GM21717 (cell line): ENCODE measurements at regions not wholly inside any gene's neighbourhood (a gene's known extent, or its start where the extent isn't known, plus 50 kb on each side); places are given as distances from the start of the nearest gene placed in this dataset.
"Not testable (repeated sequence)": the region's sequence is repeated elsewhere in the genome, so short reads cannot be mapped to it uniquely, and the experiment has no call there.

ENCODE experiments used
- ATAC-seq: cut with Tn5 transposase; IDR thresholded peaks from one replicate; pipeline ENCODE4 v1.9.1; 2021; ENCODE audit warnings: mild to moderate bottlenecking, moderate library complexity; ENCODE audit not compliant: unreplicated experiment

DNA sequence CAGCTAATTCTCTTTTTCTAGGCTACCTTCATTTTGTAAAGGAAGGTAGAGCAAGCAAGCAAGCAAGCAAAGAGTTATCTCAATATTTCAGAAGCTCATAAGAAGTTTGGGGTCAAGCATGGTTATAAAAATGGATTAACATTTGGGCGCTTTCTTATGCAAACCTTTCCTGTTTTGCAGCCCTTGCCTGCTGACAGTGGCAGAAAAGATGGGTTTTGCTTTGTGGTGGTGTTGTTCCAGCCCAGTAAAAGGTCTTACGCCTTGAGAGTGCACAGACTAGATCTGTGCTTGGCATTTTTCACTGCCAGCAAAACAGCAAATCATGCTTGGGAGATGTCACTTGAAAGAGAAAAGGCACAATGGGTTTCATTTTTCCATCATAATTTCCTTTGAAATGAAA, 1320.6 kb upstream of the CELF4 start:
- no peak for ATAC-seq

DNA sequence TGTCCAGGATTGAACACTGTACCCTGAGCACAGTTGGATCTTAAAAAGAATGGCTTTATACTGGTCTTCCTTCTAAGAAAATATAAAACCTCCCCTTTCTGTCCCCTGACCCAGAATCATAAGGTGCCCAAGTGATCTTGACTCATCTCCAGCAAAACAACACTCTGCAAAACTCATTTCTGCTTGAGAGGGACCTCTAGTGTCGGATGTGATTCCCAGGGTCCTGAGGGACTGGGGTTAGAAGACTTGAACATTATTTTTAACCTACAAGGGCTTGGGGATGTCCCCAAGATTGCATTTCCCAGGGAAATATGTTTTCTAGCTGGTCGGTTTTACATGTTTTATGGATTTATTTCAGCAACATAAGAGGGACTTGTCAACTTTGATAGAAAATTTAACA, 1318.5 kb upstream of the CELF4 start:
- no peak for ATAC-seq

DNA sequence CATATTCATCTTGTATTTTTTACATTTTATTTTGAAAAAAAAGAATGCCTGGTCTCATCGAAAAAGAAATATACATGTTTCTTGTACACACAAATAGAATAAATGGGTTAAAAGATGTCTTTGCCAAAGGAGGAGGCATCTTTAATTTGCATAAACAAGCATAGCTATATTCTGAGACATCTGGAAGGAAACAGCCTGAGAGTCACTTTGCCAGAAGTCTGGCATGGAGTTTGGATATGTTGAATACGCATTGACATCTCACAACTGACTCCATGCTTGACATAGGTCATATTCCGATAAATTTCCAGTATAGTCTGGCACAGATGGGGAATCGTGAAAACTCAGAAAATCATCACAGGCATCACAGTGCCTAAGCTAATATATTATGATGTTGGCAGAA, 1317.5 kb upstream of the CELF4 start:
- no peak for ATAC-seq

DNA sequence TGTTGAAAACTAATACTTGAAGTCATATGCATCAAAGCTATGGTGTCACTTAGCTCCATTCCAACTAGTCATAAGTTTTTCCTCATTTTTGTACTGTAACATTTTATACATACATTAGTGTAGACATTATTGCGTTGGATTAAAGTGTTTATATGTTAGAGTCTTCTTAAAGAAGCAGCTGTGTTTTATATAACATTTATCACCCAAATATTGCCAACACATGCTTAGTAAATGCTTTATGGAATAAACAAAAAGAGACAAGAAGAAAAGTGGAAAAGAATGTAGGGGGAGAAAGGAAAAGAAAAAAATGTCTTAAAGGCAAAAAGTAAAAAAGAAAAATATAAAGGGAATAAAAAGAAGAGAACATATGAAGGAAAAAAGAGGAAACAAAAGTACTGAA, 1314.3 kb upstream of the CELF4 start:
- ATAC-seq: no peak

DNA sequence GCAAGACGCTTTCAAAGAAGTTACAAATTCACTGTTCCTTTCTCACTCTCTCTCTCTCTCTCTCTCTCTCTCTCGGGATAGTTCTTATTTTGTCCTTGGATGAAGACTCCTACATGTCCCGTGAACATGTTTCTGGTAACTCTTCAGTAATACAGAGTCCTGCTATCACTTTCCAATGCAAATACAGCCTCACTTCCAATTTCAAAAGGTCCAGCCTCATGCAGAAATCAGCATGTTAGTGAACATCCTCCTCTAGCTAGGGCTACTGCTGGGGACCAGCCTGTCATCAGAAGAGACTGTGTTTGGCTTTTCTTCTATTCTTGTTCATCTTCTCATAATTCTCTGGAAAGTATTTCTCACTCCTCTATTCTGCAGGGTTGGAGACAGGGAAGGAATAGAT, 1306.7 kb upstream of the CELF4 start:
- ATAC-seq: no peak

DNA sequence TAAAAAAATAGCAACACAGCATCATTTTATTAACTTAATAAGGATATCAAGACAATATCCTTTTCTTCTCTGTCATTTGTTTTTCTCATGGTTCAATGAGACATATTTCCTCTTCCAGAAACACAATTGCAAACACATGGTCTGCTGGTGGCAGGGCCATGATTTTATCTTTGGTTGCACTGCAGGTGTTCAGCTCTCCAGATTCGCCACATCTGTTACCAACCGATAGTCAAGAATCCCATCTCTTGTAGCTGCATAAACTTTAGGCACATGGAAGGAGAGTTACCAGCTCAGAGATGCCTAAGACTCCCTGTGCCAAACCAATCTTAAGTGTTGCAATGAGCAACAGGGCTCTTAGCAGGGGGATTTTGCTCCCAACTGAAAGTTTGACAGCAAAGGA, 1303.2 kb upstream of the CELF4 start:
- ATAC-seq: no peak

DNA sequence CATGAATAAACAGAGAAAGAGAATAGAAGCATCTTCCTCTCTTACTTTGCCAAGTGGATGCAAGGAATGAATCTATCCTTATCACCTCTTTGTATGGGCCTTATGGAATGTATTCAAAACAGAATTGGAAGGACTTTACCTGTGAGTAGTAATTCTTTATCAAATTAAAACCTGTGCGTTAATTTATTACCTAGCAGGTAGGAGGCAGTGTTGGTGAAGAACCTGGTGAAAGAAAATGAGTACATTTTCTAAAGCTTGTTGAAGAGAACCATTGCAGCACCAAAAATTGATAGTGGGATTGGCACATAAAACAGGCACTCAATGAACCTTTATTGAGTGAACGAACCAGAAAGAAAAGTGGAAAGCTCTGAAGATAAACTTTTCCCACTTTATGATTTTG, 1302.1 kb upstream of the CELF4 start:
- ATAC-seq: no peak

DNA sequence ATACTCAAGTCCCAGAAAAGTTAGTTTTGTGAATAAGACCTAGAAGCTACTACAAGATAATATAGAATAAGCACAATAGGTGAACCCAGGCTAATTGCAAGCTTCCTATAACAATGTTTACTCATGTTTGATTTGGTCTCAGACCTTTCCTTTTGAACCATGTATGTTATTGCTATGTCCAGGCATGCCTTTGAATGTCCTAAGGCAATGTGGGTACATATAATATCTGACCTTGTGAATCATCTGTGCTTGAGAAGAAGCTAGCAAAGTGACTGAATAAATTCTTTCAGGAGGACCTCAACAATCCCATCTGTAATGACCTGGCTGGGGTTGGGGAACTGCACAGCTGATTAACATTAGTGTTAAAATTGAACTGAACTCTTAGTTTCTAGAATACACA, 1285.9 kb upstream of the CELF4 start:
- ATAC-seq: no peak

DNA sequence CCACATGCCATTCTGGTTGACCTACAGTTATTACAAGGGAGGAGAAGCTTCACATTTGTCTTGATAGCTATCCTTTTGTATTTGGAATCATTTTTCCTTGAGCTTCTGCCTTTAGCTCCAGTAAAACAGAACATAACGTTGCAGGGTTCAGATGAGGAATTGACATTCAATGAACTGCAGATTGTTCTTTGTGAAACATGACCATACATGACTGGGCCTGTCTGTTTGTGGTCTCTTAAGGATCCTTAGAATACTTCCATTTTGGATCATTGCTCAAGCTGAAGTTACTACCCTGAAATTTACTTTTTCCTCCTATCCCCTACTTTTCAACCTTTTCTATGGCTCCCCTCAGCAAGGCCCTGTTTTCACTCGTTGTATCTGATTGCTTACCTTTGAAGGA, 1281.7 kb upstream of the CELF4 start:
- no peak for ATAC-seq

DNA sequence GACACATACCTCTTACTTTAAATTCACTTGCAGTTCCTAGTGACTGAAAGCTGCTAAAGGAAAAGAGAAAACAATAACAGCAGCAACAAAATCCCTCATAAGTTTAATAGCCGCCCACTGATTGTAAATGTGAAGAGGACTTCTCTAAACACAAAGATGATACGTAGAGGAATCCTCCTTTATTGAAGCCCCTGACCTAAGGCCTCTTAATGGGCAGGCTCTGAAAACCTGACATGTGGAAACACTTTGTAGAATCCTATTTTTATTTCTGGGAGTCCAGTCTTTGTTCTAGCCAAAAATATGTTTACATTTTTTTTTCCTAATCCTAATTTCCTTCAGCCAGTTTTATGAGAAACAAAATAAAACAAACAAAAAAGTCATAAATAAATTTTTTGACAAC, 1277.7 kb upstream of the CELF4 start:
- no peak for ATAC-seq

DNA sequence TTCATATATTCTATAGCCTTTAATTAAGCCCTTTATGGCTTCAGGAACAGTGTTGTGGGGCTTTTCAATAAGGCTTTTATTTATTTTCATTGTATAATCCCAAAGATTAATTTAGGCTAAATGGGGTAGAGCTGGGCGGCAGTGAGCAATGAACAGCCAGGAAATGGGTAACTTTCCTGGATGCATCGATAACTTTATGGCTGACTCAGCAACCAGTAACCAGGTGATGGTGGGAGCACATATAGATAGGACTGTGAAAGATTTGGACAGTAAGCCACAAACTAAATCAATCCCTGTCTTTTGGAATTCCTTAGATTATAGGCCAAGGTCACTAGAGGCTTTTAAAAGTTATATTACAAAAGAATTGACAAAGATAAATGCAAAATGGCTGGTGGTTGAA, 1260.6 kb upstream of the CELF4 start:
- no peak for ATAC-seq

DNA sequence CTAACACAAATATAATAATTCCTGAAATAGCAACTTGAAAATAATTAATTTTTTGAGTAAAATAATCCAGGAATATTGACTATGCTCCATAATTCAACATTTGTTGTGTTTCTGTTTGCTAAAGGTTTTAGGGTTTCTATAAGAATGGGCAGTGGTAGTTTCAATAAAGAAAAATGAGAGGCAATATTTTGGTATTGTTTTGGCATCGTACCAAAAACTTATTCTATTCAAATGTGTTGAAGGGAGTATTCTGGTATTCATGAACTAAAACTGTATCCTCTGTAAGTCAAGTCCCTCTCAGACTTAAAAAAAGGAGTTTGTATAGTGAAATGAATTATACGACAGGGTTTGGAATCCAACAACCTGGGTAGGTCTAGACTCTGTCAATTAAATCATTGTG, 1245.6 kb upstream of the CELF4 start:
- ATAC-seq: no peak

DNA sequence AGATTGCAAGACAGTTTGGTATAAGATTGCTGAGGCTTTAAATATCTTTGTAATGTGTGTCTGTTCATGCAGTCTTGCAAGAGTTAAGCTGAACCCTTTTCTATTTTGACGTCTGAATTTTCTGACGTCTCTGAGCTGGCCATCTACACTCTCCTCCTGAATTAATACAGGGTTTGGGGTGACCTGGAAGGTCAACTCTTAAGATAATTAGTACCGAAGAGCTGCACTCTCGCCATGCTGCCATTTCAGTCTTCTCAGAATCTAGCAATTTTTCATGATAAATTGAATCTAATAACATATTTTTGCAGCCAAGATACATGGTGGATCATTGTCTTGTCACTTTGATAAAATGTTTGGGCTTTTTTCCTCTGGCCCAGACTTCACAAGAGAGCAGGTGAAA, 1245.2 kb upstream of the CELF4 start:
- ATAC-seq: no peak

DNA sequence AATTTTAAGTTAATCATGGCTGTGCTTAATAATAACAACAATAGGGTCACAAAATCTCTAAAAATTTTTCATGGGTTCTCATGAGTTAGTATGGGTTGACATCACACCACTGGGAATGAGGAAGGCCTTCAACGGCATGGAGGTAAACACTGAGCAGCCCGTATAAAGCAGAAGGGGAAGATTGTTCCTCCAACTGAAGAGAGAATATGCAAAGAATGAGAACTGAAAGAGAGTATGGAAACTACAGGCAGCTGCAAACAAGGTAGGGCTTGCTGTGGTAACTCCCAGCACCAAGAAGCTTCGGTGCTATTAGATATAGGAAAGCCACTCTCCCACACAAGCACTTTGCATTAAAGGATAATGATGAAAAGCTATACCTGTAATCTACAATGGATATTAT, 1242.3 kb upstream of the CELF4 start:
- peak; percentile 63 for ATAC-seq

DNA sequence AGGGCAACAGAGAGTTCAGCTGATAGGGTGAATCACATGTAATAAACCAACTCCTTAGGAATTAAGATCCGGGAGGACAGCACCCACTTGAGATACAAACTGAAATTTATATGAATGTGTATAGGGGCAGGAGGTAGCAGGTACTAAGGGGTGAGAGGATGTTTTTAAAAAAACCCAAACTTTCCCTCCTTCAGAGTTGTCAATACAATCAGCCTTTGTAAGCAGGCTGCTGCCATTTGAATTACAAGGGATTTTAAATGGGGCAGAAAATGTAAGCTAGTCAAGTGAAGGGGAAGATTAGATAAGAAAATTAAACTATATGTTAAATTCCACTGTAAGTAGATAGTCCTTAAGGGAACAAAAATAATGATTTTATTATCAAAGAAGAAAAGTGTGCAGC, 1239.7 kb upstream of the CELF4 start:
- ATAC-seq: no peak

DNA sequence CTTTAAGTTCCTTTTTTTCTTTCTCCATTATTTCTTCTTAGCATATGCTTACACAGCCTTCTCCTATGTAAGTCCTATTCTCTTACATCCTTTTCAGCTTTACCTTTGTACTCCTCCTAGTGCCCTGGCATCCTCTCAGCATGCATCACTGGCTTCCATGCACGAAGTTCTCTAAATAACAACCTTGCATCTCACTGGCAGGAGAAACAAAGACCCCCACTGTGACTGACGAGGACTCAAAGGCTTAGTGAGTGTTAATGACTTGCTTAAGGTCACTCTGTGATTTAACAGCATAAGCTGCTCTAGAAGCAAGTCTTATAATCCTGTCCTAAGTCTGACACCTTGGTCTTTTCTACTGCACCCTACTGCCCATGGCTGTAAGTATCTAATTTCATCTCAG, 1236.0 kb upstream of the CELF4 start:
- ATAC-seq: no peak

DNA sequence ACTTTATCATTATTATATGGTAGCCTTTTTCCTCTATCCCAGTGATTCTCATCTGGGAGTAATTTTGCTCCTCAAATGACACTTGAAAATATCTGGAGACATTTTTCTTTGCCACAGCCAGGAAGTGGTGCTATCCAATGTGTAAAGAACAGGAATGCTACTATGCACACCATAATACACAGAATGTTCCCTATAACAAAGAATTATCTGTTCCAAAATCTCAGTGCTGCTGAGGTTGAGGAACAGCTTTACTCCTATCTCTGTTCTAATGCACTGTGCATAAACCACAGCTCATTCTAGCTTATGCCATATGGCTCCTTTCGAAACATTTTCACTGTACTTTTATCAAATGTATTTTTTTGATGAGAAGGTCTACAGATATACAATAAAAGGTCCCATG, 1231.2 kb upstream of the CELF4 start:
- ATAC-seq: no peak

DNA sequence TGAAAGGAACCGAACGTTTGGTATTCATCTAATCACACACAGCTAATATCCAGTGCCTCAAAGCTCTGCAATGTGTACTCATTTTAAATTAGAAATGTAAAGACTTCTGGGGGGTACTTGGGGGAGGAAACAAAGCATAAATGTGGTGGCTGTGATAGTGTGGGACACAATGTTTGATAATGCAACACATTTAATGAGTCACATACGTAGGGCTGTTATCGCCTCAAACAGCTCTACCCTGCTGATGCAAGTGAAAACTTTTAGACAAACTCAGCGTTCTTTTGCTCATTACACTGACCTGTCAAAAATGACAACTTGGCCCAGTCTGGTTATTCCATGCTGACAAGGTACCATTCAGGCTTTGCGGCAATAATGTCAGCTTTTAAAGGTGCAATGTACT, 1227.1 kb upstream of the CELF4 start:
- no peak for ATAC-seq

DNA sequence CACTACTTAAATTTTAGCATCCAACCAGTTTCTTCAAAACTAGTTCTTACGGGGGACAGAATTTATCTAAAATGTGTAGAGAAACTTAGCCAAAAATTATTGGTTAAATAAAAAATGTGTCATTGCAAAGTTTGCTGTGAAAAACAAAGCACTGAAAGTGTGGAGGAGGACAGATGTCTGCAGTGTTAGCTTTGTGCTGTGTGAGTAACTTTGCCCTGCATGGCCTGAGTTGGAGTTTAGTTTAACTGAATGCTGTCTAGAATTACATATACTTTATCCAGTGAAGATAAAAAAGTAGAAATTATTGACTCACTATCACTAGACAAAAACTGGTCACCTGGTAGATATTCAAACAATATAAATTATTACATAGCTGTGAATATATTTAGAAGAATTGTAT, 1225.2 kb upstream of the CELF4 start:
- ATAC-seq: no peak

DNA sequence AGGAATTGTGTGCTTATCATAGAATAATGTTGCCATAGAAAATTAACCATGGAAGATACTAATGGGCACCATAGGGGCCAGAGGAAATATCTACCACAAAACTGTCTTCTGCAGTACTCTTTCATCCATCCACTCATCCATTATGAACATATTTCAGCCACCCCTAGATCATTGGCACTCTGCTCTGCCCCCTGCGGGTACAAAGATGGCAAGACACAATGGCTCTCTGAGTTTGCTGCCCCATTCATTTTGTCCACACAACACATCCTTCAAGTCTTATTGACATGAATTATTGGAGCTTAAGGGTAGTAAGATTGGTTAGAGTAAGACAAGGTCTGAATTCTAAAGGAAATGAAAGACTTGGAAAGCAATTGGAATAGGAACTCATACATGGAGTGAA, 1224.7 kb upstream of the CELF4 start:
- ATAC-seq: no peak

DNA sequence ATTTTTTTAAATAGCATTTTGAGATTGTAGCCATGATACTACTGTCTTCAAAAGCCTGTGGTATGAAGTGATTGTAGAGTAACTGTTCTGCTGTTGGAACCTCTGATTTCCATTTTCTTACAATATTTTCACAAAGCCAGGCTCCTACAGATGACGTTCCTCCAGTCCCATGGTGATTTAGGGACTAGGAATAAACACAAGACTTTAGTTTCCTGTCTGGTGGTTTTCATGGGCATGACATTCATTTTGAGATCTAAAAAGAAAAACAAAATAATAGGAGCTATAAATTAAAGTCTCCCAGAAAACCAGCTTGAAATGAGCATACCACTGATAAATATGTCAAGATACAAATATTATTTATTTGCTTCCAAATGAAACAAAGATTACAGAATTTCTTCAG, 1223.5 kb upstream of the CELF4 start:
- no peak for ATAC-seq

DNA sequence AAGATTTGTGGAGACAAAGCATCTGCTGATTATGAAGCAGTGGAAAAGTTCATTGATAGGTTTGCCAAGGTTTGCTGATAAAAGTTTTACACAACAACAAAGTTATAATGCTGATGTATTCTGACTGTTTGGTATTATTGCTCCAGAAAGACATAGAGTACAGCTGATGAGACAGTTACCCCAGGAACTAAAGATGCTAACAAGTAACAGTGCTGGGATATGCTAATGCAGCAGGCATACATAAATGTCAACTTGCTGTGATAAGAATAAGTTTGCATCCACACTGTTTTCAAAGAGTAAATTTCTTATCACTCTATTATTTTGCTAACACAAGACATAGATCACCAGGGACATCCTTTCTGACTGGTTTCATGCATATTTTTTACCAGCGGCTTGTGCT, 1221.3 kb upstream of the CELF4 start:
- no peak for ATAC-seq

DNA sequence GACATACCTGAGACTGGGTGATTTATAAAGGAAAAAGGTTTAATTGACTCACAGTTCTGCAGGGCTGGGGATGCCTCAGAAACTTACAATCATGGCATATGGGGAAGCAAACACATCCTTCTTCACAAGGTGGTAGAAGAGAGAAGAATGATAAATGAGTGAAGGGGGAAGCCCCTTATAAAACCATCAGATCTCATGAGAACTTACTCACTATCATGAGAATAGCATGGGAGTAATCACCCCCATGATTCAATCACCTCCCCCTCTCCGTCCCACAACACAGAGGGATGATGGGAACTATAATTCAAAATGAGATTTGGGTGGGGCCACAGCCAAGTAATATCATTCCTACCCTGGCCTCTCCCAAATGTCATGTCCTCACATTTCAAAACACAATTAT, 1206.0 kb upstream of the CELF4 start:
- ATAC-seq: not testable (repeated sequence)

DNA sequence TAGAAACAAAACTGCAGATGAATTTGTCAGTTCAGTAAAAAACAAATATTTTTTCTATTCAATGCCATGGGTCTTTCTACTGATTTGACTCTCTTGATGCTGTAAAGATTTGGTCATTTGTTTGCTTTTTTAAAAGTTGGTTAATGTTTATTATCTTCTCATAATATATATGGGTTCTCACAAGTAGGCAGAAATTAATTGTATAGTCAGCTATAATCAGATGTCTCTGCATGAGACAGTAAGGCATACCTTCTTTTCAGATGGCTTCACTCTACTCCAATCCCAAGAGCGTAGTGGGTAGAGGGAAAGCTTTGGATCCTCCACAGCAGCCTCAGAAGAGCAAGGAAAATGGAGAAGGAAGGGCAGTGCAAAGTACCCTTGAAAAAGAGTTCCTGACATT, 1202.9 kb upstream of the CELF4 start:
- ATAC-seq: no peak
